K562 (cell line): ENCODE measurements at regions not wholly inside any gene's neighbourhood (a gene's known extent, or its start where the extent isn't known, plus 50 kb on each side); places are given as distances from the start of the nearest gene placed in this dataset.

Source experiments
- CEBPG ChIP-seq, 3 experiments: fragments of 200-800 bp in 1 of 3; sonication (Bioruptor generic) in 1 of 3; sonication (generic) in 1 of 3; formaldehyde crosslinking in 1 of 3; IDR thresholded peaks in 2 of 3; conservative IDR thresholded peaks in 1 of 3; 2 replicates each; pipeline versions ENCODE4 v1.6.1 to v1.8.0; 2016 to 2022; ENCODE audit warnings: missing compliant biosample characterization in 2 of 3, missing genetic modification characterization in 2 of 3, mild to moderate bottlenecking in 1 of 3, missing genetic modification reagents in 1 of 3
- CTCF ChIP-seq, 3 experiments: IDR thresholded peaks in 2 of 3; conservative IDR thresholded peaks in 1 of 3; 2 replicates each; pipeline ENCODE4 v1.5.1; 2011 to 2012; ENCODE audit warnings: low read length in 3 of 3, mild to moderate bottlenecking in 3 of 3, control low read depth in 2 of 3, improper control_type of control experiment in 1 of 3, inconsistent platforms in 1 of 3, low read depth in 1 of 3, mixed read lengths in 1 of 3, moderate library complexity in 1 of 3; ENCODE audit not compliant: insufficient read depth in 2 of 3
- FOXM1 ChIP-seq, 2 experiments: fragments of 450-650 bp in 1 of 2; sonication (generic) in 1 of 2; formaldehyde crosslinking in 1 of 2; IDR thresholded peaks; 2 replicates each; pipeline versions ENCODE4 v1.6.1 to v1.9.0; 2017 to 2022; ENCODE audit warnings: low read depth in 2 of 2, mild to moderate bottlenecking in 2 of 2, missing genetic modification reagents in 1 of 2, moderate library complexity in 1 of 2
- GMEB1 ChIP-seq: fragments of 250-450 bp; sonication (Bioruptor Pico); IDR thresholded peaks from 2 replicates; pipeline ENCODE4 v1.4.0; 2020; ENCODE audit warnings: mild to moderate bottlenecking
- MNT ChIP-seq, 2 experiments: fragments of 450-650 bp; conservative IDR thresholded peaks; 2 replicates each; pipeline ENCODE4 v1.6.1; 2017; ENCODE audit warnings: mild to moderate bottlenecking in 2 of 2, moderate library complexity in 2 of 2
- NCOA6 ChIP-seq: fragments of 450-650 bp; IDR thresholded peaks from 2 replicates; pipeline ENCODE4 v1.6.1; 2017; ENCODE audit warnings: mild to moderate bottlenecking
- NRF1 ChIP-seq, 2 experiments: fragments of 450-650 bp; IDR thresholded peaks in 1 of 2; conservative IDR thresholded peaks in 1 of 2; 2 replicates each; pipeline ENCODE4 v1.6.1; 2014; ENCODE audit warnings: mild to moderate bottlenecking in 2 of 2
- SIN3B ChIP-seq: fragments of 450-650 bp; IDR thresholded peaks from 2 replicates; pipeline ENCODE4 v1.6.1; 2017; ENCODE audit warnings: low read depth, mild to moderate bottlenecking, moderate library complexity
- TAL1 ChIP-seq: fragments of 450-650 bp; IDR thresholded peaks from 2 replicates; pipeline ENCODE4 v1.6.1; 2016; ENCODE audit warnings: mild to moderate bottlenecking
- TFE3 ChIP-seq: fragments of 450-650 bp; formaldehyde crosslinking; IDR thresholded peaks from 2 replicates; pipeline ENCODE4 v1.4.0; 2020; ENCODE audit warnings: mild to moderate bottlenecking, mixed read lengths
- U2AF1 ChIP-seq: fragments of 200-400 bp; formaldehyde crosslinking; optimal IDR thresholded peaks from 2 replicates; pipeline ENCODE3; 2017; ENCODE audit warnings: mild to moderate bottlenecking, low read depth, low read length, moderate library complexity
- ZNF274 ChIP-seq: IDR thresholded peaks from 2 replicates; pipeline ENCODE4 v1.6.1; 2011; ENCODE audit warnings: low read depth, mild to moderate bottlenecking, low read length, moderate library complexity, borderline replicate concordance
- ZNF561 ChIP-seq: fragments of 450-650 bp; formaldehyde crosslinking; conservative IDR thresholded peaks from 2 replicates; pipeline ENCODE4 v1.4.0; 2020; ENCODE audit warnings: mild to moderate bottlenecking, moderate library complexity

GRCh38 chr9:32723789-32724325, 59.5 kb upstream of the TMEM215 start:
- TF ChIP-seq TAL1 = no peak
- TF ChIP-seq U2AF1 = no peak
- no peak for TF ChIP-seq MNT (conservative IDR thresholded peaks at IDR 0.05)
- no peak for TF ChIP-seq NCOA6
- TF ChIP-seq ZNF561 = no peak
- no peak for TF ChIP-seq TFE3
- no peak for TF ChIP-seq ZNF274
- TF ChIP-seq CEBPG (CRISPR knock-in tag; IDR thresholded peaks at IDR 0.05) = no peak
- TF ChIP-seq CEBPG (tag; conservative IDR thresholded peaks at IDR 0.05 in 1 of 2, IDR thresholded peaks at IDR 0.05 in 1 of 2) = no peak
- no peak for TF ChIP-seq FOXM1 (IDR thresholded peaks at IDR 0.05; ENCODE audit: low read depth)
- TF ChIP-seq FOXM1 (CRISPR knock-in tag; IDR thresholded peaks at IDR 0.05; ENCODE audit: low read depth) = no peak
- TF ChIP-seq NRF1 (conservative IDR thresholded peaks at IDR 0.05 in 1 of 2, IDR thresholded peaks at IDR 0.05 in 1 of 2) = no peak
- no peak for TF ChIP-seq CTCF (IDR thresholded peaks at IDR 0.05 in 2 of 3, conservative IDR thresholded peaks at IDR 0.05 in 1 of 3; ENCODE audit: insufficient read depth in 2 of 3, low read depth in 1 of 3, low read length in 3 of 3)
- TF ChIP-seq GMEB1 (CRISPR knock-in tag) = no peak
- TF ChIP-seq SIN3B = no peak
